ENCODE measurements at regions not wholly inside any gene's neighbourhood (a gene's known extent, or its start where the extent isn't known, plus 50 kb on each side); places are given as distances from the start of the nearest gene placed in this dataset.
A peak's percentile ranks its signal among the peaks of the same experiment; 100 is the strongest.

- H3K27ac ChIP-seq (ENCODE audit: low read depth, low read length): no peak overlapping the region
- no peak for DNase-seq (ENCODE audit: low read depth)
- H3K9me3 ChIP-seq (ENCODE audit: insufficient read depth, low read depth, low read length): no peaks in the 10 kb centered on the region
- H3K79me2 ChIP-seq (ENCODE audit: insufficient read depth, low read length): no peaks in the 10 kb centered on the region
- no peaks in the 10 kb centered on the region for H3K4me1 ChIP-seq (ENCODE audit: insufficient read depth, low read length)
- no peak overlapping the region for H3K27ac Mint-ChIP-seq (ENCODE audit: unreplicated experiment)
- no peaks in the 10 kb centered on the region for H3K27me3 ChIP-seq (ENCODE audit: insufficient read depth, low read length)
- H3K4me3 Mint-ChIP-seq (ENCODE audit: unreplicated experiment): no peak overlapping the region
- no peak for TF ChIP-seq CTCF (IDR thresholded peaks at IDR 0.05; ENCODE audit: insufficient read depth, low read depth, low read length)
- TF ChIP-seq EZH2 (IDR thresholded peaks at IDR 0.05; ENCODE audit: insufficient read depth, low read length): no peak
- no peak overlapping the region for H2AFZ ChIP-seq (ENCODE audit: low read depth, low read length)
- no peak overlapping the region for H3K4me2 ChIP-seq (ENCODE audit: low read length)
- FAIRE-seq: peak; percentile 29
- H4K20me1 ChIP-seq (ENCODE audit: insufficient read depth, low read length): no peaks in the 10 kb centered on the region
- H3K36me3 ChIP-seq (ENCODE audit: insufficient read depth, low read length): no peaks in the 10 kb centered on the region
- no peaks in the 10 kb centered on the region for H3K9me3 Mint-ChIP-seq (ENCODE audit: unreplicated experiment)
- H3K27me3 Mint-ChIP-seq (ENCODE audit: low read depth, unreplicated experiment): no peaks in the 10 kb centered on the region
- no peak overlapping the region for H3K4me3 ChIP-seq (ENCODE audit: insufficient read depth, low read depth, low read length)
- H3K4me1 Mint-ChIP-seq (ENCODE audit: low read depth, unreplicated experiment): no peaks in the 10 kb centered on the region
- no peaks in the 10 kb centered on the region for H3K36me3 Mint-ChIP-seq (ENCODE audit: low read depth, unreplicated experiment)
- no peak overlapping the region for H3K9ac ChIP-seq (ENCODE audit: low read length)
These were observed 345.4 kb upstream of the MEF2C start for GRCh38 chr5:89228355-89228754.

GRCh38 chr5:89218364-89218763, 335.4 kb upstream of the MEF2C start:
- FAIRE-seq: no peak
- H3K36me3 Mint-ChIP-seq (ENCODE audit: low read depth, unreplicated experiment): no peaks in the 10 kb centered on the region

More at GRCh38 chr5:89218364-89218763, 335.4 kb upstream of the MEF2C start:
- DNase-seq (ENCODE audit: low read depth): no peak
- Histone ChIP-seq H3K4me1 (ENCODE audit: insufficient read depth, low read length) (no peaks in the 10 kb centered on the region), H3K27me3 (ENCODE audit: insufficient read depth, low read length) (no peaks in the 10 kb centered on the region), H3K36me3 (ENCODE audit: insufficient read depth, low read length) (no peaks in the 10 kb centered on the region), H3K9me3 (ENCODE audit: insufficient read depth, low read depth, low read length) (no peaks in the 10 kb centered on the region), H3K79me2 (ENCODE audit: insufficient read depth, low read length) (no peaks in the 10 kb centered on the region), H2AFZ (ENCODE audit: low read depth, low read length) (no peak overlapping the region), H3K4me2 (ENCODE audit: low read length) (no peak overlapping the region), H4K20me1 (ENCODE audit: insufficient read depth, low read length) (no peaks in the 10 kb centered on the region), H3K4me3 (ENCODE audit: insufficient read depth, low read depth, low read length) (no peak overlapping the region), H3K9ac (ENCODE audit: low read length) (no peak overlapping the region), H3K27ac (ENCODE audit: low read depth, low read length) (no peak overlapping the region)
- no peak overlapping the region for H3K4me3 Mint-ChIP-seq (ENCODE audit: unreplicated experiment)
- no peaks in the 10 kb centered on the region for H3K27me3 Mint-ChIP-seq (ENCODE audit: low read depth, unreplicated experiment)
- peaks cover 6% of the 10 kb centered on the region for H3K4me1 Mint-ChIP-seq (ENCODE audit: low read depth, unreplicated experiment)
- no peak for TF ChIP-seq CTCF (IDR thresholded peaks at IDR 0.05; ENCODE audit: insufficient read depth, low read depth, low read length)
- no peak for TF ChIP-seq EZH2 (IDR thresholded peaks at IDR 0.05; ENCODE audit: insufficient read depth, low read length)
- H3K9me3 Mint-ChIP-seq (ENCODE audit: unreplicated experiment): peaks cover 2% of the 10 kb centered on the region
- H3K27ac Mint-ChIP-seq (ENCODE audit: unreplicated experiment): no peak overlapping the region
